Stimulated activated CD8-positive, alpha-beta memory T cell treated with anti-CD3 and anti-CD28 coated beads, Interleukin-12 subunit alpha, Interleukin-12 subunit beta, amount 100 ng/mL, for 4 hours (primary cell): ENCODE measurements at regions not wholly inside any gene's neighbourhood (a gene's known extent, or its start where the extent isn't known, plus 50 kb on each side); places are given as distances from the start of the nearest gene placed in this dataset.
"Not testable (repeated sequence)": the region's sequence is repeated elsewhere in the genome, so short reads cannot be mapped to it uniquely, and the experiment has no call there.

Experiments used
- DNase-seq: peaks from one replicate; pipeline ENCODE4 v3.0.0-alpha.2; 2020; ENCODE audit warnings: low read depth

DNA sequence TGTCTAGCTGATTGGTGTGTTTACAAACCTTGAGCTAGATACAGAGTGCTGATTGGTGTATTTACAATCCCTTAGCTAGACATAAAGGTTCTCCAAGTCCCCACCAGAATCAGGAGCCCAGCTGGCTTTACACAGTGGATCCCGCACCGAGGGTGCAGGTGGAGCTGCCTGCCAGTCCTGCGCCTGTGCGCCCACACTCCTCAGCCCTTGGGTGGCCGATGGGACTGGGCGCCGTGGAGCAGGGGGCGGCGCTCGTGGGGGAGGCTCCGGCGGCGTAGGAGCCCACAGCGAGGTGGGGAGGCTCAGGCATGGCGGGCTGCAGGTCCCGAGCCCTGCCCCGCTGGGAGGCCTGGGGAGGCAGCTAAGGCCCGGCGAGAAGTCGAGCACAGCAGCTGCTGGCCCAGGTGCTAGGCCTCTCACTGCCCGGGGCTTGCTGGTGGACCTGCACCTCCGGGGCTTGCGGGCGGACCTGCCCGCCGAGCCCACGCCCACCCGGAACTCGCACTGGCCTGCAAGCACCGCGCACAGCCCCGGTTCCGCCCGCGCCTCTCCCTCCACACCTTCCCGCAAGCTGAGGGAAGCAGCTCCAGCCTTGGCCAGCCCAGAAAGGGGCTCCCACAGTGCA lies 51.0 kb upstream of the CDYL start:
- DNase-seq: not testable (repeated sequence)

DNA sequence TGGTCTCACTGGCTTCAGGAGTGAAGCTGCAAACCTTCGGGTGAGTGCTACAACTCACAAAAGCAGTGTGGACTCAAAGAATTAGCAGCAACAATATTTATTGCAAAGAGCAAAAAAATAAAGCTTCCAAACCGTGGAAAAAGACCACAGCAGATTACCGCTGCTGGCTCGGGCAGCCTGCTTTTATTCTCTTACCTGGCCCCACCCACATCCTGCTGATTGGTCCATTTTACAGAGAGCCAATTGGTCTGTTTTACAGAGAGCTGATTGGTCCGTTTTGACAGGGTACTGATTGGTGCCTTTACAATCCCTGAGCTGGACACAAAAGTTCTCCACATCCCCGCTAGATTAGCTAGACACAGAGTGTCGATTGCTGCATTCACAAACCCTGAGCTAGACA lies 51.5 kb upstream of the CDYL start:
- not testable (repeated sequence) for DNase-seq

DNA sequence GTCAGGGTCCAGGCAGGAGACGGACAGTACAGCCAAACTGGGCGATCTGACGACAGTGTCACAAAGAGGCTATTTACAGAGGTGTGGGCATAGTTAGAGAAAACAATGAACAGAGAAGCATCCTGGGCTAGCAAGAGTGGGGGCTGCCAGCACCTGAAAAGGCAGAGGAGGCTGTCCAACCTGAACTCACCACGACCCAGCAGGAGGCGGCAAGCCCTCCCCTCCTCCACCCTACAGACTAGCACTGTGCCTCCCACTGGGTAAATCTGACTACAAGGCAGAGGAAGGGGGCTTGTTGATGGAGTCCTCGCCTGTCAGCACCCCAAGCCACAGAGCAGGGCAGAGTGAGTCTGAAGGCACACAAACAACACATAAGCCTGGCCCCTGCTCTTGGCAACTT lies 52.8 kb upstream of the CDYL start:
- DNase-seq: no peak

DNA sequence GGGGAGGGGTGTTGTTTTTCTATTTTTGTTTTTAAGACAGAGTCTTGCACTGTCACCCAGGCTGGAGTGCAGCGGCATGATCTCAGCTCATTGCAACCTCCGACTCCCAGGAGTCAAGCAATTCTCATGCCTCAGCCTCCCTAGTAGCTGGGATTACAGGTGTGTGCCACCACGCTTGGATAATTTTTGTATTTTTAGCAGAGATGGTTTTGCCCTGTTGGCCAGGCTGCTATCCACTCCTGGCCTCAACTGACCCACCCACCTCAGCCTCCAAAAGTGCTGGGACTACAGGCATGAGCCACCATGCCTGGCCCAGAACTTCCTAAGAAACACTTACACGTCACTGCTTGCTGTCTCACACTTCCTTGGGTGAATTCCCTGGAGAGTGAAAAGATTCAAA lies 54.8 kb upstream of the CDYL start:
- not testable (repeated sequence) for DNase-seq

DNA sequence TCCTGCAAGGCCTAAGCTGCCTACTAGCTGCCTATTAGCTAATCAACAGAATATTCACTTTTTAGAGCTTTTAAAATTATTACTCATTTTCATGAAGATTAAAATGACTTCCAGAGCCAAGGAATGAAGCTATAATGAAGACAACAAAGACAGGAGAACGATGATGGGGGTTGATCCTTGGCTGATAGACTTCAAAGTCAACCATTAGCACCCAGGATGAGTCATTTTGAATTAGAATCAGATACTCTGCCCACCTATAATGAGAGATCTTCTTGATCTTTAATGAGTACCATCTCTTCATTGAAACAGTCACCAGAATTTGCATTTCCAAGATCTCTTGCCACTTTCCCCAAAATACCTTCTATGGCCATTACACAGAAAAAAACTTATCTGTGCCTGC lies 56.7 kb upstream of the CDYL start:
- no peak for DNase-seq

DNA sequence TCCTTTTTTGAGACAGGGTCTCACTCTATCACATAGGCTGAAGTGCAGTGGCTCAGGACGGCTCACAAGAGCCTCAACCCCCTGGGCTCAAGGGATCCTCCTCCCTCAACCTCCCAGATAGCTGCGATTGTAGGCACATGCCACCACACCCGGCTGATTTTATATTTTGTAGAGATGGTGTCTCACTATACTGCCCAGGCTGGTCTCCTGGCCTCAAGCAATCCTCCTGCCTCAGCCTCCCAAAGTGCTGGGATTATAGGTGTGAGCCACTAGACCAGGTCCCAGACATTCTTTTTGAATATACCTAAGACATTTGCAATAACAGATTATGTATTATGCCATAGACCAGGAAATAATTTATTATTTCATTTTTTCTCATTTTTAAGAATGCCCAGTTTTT lies 58.3 kb upstream of the CDYL start:
- DNase-seq: no peak

DNA sequence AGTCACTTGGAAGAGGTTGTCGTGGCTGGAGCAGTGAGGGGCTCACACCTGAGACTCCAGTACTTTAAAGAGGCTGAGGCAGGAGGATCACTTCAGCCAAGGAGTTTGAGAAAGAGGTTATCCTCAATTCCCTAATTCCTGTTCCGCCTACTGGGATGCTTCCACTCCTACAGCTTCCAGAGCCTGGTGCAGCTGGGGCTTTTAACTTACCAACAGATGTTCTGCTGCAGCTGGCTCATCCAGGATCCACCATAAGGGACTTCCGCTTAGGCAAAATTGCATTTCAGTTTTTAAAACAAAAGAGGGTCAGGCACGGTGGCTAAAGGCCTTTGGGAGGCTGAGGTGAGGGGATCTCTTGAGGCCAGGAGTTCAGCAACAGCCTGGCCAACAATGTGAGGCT lies 59.1 kb upstream of the CDYL start:
- no peak for DNase-seq

DNA sequence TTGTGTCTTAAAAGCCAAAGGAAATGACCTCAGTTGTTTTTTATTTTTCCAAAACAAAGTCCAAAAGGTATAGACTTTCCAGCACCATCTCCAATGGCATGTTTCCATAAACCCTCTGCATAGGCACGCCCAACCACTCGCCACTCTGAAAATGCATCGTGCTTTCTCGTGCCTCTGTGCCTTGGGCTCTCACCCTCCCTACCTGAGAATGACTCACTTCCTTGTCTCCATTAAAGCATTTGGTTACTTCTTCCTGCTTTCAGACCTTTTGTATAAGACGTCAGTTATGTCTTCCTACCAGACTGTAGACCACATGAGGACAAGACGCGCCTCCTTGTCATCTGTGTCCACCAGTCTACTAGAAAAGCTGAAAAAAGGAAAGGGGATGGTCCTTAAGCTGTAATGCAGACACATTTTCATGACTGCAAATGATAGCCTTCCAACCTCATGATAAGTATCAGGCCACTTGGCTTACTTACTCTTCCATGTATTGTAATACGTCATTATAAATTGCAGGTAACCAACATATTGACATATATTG lies 61.2 kb upstream of the CDYL start:
- DNase-seq: no peak

DNA sequence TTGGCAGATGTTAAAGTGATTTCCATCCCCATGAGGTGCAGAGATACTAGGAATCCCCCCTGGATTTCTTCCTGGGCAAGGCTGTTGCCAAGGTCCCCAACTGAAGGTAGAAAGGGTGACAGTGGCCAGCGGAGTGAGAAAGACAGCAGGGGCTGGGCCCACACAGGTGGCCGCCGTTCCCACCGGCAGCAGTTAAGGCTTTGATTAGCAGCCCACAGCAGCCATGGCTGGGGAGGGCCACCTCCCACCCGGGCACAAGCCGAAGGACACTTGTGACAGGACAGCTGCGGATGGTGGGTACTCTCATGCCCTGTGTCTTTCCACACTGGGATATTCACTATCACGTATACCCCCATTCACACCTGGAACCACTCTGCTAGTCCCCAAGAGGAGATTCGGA lies 63.9 kb upstream of the CDYL start:
- DNase-seq: no peak

DNA sequence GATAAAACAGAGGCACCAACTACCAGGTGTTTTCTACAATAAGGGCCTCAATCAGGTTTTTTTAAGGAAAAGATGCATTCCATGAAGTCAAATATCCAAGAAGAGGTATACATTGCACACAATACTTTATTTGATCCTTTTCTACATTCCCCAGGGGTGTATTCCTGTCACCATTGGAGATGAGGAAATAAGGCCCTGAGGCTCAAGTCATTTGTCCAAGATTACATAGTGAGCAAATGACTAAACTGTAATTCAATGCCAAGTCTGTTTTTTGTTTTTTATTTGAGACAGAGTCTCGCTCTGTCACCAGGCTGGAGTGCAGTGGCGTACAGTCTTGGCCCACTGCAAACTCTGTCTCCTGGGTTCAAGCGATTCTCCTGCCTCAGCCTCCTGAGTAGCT lies 69.2 kb upstream of the CDYL start:
- no peak for DNase-seq

DNA sequence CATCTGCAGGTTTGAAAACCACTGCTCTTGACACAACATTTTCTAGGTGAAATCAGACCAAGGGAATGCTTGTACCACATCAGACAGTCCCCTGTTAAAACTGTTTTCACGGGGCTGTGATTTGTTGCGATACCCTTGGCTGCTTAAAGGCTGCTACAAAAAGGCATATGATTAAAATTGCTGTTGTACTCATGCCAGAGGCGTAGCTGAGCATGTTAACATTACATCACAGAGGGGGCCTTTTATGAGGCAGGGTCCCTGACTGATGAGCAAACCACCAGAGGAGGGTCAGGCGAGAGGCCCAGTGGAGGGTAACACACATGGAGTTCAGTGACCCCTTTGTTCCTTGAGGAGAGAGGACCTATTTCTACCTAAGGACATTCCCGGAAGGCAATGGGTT lies 70.4 kb upstream of the CDYL start:
- no peak for DNase-seq

DNA sequence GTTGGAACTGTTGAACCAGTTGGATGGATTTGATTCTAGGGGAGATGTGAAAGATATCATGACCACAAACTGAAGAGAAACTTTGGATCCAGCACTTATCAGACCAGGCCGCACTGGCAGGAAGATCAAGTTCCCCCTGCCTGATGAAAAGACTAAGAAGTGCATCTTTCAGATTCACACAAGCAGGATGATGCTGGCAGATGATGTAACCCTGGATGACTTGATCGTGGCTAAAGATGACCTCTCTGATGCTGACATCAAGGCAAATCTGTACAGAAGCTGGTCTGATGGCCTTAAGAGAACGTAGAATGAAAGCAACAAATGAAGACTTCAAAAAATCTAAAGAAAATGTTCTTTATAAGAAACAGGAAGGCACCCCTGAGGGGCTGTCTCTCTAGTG lies 72.8 kb upstream of the CDYL start:
- DNase-seq: no peak

DNA sequence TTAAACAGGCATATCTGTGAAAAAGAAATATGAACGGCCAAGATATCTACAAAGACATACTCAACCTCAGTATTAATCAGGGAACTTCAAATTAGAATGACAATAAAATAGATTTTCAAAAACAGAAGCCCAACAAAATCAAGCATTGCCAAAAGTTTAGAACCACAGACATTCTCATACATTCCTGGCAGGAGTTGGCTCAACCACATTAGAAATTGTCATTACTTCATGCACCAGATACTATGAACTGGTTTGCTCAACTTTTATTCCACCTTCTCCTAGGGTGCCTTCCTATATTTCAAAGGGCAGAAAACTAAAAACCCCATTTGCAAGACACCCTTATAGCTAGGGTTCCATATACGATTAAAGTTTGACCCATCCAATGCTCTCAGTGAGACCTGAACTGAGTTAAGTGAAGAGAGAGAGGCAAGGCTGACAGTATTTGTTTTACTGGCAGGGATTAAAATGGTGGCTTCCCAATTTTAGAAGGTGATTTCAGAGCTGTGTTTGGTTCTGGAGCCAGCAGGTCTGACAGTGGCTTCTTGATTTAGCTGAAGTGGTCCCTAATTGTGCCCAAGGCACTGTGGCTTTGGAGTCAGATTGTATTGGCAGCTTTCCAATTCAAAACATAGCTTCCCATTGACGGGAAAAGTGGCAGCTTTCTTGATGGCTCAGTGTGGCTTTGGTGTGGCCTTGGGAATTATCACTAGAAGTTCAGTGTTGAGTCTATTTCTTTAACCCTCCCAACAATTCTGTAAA lies 77.1 kb upstream of the CDYL start:
- no peak for DNase-seq

DNA sequence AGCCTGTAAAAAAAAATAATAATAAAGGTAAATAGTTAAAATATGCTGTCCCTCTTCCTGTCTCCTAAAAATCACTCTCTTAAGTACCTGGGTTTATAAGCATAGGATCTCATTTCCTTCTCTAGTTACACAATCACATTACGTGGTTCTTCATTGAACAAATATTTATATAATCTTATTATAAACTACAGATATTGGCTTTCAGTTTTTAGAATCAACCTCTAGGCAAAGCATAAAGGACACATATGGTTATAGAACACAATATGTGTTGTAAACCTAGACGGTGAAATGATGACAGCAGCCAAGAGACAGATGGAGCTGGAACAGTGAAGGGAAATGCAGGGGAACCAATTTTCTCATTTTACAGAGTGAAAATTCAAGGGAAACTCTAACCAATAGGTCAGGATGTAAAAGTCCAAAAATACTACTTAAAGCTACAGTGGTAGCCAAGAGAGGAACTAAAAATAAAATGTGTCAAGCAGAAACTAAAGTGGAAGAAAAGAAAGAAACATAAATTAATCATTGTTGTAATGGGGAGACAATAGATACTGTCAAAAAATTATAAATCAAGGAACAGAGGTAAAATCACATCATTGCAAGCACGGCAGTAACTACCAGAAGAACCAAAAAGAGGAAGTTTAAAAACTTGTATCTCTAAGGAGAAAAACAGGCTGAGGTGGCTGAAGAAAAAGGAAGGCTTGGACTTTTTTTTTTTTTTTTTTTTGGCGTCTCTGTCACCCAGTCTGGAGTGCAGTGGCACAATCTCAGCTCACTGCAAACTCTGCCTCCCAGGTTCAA lies 82.8 kb upstream of the CDYL start:
- no peak for DNase-seq

DNA sequence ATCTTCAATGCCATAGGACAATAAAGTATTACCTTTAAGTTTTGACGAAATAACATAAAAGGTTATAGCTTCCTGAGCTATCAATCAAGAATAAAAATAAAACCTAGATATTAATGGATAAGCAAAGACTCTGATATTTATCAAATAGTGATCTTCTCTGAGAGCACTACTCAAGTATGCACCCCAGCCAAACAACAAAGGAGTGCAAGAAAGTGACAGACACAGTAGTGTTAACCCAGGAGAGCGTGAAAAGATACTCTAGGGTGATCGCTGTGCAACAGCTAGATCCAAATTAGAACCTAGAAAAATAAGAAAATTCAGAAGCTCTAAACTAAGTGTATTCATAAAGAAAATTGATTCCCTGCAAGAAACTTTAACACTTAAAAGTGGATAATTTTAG lies 83.5 kb upstream of the CDYL start:
- DNase-seq: no peak

DNA sequence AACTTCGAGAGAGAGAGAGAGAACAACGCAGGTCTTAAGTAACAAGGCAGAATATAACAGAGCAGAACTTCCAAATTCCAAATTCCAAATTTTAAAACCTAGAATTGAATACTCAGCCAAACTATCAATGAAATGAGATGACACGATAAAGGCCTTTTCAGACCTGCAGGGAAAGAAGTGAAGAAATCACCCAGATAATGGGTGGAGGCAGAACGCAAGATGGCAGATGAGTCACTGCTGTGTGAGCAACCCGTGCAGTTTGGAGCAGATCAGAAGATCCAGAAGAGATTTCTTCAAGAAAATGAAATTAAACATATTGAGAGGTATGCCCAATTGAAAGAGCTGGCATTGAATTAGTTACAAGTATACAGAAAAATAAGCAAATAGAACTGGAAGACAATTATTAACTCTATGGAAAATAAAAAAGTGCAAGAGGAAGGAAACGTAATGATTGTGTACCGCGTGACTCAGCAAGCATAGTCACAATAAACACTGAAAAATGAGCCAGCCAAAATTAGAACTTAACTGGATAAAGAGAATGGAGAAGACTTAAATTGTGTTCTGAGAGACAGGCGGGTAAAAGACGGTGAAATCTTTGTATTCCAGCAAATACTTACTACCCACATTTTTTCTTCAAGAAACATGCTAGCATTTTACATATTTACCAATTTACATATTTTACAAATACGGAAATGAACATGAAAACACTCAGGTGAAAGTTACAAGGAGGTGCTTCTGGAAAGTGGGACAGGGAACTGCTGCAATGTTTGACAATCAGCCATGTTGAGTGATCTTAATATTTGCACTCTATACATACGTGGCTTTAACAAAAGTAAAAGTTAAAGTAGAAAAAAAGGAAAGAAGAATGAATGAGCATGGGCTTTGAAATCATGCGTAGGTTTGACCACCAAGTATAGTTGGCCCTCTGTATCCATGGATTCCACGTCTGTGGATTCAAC lies 87.9 kb upstream of the CDYL start:
- no peak for DNase-seq

DNA sequence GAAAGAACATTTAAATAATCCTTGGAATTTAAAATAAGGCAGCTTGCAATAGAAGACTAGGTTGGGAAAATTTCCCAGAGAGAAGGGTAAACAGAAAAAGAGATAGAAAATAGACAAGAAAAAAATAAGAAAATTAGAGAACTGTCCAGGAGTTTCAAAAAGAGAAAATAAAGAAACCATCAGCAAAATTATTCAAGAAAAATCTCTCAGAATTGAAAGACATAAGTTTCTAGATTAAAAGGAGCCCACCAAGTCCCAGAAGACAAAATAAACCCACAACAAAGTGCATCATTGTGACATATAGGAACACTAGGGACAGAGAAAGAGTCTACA lies 88.6 kb upstream of the CDYL start:
- DNase-seq: no peak

DNA sequence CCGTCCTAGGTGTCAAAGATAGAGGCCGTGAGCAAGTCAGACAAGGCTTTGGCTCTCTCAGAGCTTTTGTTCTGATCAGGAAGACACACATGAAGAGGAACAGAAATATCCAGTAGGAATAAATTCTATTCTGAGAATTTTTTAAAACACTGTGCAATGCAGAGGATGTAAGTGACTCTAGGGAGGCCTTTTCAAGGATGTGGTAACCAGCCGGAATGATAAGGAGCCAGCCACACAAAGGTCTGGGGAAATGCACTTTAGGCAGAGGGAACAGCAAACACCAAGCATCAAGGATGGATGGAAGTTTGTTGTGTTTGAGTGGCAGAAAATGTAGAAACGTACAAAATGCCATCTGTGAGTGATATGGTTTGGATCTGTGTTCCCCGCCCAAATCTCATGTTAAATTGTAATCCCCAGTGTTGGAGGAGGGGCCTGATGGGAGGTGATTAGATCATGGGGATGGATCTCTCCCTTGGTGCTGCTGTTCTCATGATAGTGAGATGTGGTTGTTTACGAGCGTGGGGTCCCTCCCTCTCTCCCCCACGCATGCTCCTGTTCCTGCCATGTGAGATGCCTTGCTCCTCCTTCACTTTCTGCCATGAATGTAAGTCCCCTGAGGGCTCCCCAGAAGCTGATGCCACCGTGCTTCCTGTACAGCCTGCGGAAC lies 93.6 kb upstream of the CDYL start:
- DNase-seq: no peak

DNA sequence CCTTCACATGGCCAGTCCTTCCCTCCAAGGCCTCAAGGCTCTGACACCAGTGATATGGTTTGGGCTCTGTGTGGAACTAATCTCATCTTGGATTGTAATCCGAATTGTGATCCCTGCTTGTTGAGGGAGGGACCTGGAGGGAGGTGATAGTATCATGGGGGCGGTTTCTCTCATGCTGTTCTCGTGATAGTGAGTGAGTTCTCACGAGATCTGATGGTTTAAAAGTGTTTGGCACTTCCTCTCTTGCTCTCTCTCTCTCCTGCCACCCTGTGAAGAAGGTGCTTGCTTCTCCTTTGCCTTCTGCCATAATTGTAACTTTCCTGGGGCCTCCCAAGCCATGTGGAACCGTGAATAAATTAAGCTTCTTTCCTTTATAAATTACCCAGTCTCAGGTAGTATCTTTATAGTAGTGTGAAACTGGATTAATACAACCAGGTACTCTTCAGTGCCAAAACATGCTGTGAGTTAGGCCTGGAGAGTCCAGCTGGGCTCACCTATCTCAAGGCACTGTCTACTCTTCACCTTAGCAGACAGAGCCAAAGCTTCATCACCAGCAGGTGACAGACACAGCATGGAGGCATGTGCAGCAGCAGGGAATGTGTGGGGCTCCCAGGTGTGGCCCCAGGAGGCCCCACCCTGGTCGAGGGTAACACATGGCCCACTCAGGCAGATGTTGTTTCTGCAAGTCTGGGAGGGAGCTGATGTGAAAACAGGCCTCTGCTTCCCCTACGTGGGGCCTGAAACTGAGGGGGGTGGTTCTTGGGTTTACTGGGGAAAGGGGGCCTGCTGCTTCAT lies 97.5 kb upstream of the CDYL start:
- no peak for DNase-seq

DNA sequence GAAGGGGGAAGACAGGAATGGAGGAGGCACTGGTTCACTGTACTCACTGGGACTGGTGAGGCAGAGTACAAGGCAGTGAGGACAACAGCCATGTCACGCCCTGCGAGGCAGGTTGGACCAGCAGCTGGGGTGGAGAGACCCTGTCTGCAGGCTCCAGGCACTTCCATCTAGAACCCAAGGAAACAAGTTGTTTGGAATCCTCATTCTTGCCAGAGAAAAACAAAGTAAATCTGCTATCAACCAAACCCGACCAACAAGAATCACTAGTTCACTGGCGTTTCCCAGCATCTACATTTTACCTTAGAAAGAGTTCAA lies 98.5 kb upstream of the CDYL start:
- DNase-seq: no peak
